Activated CD4-positive, alpha-beta T cell treated with anti-CD3 and anti-CD28 coated beads, Interleukin-2, amount 50 U/mL, for 4 hours (primary cell): ENCODE measurements at regions not wholly inside any gene's neighbourhood (a gene's known extent, or its start where the extent isn't known, plus 50 kb on each side); places are given as distances from the start of the nearest gene placed in this dataset.
"Not testable (repeated sequence)": the region's sequence is repeated elsewhere in the genome, so short reads cannot be mapped to it uniquely, and the experiment has no call there.

Experiments used
- DNase-seq, 2 experiments: peaks; one replicate each; pipeline ENCODE4 v3.0.0-alpha.2; 2020

DNA sequence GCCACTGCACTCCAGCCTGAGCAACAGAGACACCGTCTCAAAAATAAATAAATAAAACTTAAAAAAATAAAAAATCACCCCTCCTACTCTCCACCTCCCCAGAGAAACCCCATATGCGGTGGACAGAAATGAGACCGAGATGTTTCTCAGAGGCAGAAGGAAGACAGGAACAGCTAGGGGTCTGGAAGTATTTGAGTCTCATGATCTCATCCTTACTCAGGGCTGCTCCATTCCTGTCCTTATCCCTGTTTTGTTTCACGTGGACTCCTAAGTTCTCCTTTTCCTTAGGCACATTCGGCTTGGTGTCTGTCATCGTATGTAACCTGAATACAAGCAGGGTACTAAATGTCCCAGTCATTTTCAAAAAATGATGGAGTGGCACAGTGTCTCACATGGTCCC, 76.1 kb downstream of the C9orf50 start:
- no peak for DNase-seq

DNA sequence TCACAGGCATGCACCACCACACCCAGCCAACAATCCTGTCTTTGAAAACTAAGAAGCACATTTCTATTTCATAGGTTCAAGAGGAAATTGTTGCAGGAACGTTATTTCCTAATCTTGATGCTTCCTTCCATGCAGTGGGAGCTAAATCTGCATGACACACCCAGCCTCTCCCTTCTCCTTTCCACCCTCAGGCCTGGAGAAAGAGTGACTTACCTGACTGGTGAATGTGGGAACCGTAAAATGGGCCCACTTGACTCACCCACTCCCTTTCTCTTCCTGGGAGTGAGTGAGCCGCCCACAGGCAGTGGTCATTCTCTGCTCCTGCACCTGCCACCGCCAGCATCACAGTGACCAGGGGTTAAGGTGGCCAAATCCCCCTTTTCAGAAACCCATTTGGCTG, 78.2 kb downstream of the C9orf50 start:
- no peak for DNase-seq

DNA sequence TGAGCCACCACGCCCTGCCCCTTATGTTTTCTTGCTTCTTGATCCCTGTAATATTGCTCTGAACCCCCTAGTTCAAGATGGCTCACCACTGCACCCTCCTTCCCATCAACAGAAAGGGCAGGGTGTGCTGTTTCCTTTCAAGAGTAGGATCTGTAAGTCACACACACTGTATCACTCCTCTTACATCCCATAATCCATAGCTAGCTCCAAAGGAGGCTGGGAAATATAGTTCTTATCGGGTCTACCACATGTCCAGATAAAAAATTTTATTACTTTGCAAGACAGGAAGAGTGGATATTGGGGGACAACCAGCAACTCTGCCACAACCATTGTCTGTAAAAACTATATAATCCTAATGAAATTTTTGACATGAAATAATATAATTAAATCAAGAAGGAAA, 79.6 kb downstream of the C9orf50 start:
- no peak for DNase-seq

DNA sequence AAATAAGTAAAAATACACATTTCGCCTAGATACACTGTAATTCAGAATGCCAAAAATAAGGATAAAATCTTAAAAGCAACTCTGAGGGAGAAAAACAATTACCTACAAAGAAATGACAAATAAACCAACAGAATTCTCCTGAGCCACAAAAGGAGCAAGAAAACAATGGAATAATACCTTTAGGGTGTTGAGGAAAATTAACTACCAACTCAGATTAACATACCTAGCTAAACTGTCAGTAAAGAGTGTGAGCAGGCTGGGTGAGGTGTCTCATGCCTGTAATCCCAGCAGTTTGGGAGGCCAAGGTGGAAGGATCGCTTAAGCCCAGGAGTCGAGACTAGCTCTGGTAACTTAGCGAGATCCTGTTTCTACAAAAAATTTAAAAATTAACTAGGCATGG, 81.5 kb downstream of the C9orf50 start:
- DNase-seq = no peak

DNA sequence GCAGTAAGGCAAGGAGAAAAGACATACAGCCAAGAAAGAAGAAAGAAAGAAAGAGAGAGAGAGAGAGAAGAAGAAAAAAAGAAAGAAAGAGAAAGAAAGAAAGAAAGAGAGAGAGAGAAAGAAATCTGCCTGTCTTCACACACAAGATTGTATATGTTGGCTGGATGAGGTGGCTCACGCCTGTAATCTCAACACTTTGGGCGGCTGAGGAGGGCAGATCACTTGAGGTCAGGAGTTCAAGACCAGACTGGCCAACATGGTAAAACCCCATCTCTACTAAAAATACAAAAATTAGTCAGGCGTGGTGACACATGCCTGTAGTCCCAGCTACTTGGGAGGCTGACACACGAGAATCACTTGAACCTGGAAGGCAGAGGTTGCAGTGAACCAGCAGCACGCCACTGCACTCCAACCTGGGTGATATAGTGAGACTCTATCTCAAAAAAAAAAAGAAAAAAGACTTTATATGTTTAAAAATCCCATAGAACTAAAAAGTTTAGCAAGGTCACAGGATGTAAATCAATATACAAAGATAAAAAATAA, 89.0 kb downstream of the C9orf50 start:
- DNase-seq = not testable (repeated sequence)

DNA sequence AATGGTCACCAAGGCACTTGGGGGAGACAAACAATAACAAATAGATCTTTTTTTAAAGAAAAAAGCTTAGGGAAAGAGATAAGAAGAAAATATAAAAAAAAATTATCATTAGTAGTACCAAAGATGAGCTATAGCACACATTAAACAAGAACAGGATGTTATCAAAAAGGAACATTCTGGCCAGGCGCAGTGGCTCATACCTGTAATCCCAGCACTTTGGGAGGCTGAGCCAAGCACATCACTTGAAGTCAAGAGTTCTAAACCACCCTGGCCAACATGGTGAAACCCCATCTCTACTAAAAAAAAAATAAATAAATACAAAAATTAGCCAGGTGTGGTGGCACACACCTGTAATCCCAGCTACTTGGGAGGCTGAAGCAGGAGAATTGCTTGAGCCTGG, 92.9 kb downstream of the C9orf50 start:
- DNase-seq = not testable (repeated sequence)

DNA sequence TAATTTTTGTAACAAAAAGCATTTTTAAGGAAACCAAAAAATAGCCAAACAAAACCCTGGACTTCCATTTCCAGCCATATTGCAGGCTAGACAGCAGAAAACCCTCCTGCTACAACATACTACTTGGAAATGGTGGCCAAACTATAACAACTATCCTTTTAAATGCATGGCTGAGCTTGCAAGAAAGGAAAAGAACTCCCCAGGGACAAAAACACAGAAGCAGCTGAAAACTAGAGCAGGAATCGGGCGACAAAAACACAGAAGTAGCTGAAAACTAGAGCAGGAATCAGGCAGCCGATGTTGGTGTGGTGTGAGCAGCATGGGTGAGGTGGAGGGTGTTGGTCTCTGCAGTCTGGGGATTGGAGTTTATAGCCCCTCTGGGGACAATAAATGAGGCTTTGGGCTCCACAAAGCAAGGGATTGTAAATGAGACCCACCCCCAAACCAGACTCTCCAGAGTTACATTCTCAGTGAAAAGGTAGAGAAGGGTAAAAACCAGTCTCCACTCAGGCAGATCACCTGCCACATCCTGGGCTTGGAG, 95.2 kb downstream of the C9orf50 start:
- DNase-seq = no peak

DNA sequence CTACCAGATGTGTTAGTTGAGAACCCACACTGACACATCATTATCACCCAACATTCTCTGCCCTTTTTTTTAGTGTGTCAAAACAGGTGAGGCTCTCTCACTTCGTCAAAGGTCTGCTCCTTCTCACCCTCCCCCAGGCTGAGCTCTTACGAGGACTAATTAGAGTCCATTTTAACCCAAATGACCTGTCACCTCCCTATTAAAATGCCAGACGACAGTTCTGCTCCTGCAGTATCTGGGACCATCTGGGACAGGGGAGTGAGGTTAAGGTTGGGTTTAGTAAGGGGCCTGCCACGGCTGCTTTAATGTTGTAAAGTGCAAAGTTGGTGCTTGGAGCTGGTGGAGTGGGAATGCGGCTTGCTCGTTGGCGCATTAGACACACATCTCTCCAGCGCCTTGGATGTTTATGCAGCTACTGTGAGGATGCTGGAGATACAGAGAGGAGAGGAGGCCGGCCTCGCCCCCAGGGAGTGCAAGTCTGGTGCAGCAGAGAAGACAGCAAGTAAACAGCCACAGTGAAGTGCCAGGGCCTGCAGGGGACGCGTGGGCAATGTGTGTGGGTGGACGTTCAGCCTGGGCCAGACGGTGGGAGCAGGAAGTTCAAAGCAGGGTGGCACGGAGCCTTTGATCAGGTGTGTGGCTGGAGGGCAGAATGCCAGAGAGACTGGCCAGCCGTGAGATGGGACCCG, 96.2 kb downstream of the C9orf50 start:
- no peak for DNase-seq

DNA sequence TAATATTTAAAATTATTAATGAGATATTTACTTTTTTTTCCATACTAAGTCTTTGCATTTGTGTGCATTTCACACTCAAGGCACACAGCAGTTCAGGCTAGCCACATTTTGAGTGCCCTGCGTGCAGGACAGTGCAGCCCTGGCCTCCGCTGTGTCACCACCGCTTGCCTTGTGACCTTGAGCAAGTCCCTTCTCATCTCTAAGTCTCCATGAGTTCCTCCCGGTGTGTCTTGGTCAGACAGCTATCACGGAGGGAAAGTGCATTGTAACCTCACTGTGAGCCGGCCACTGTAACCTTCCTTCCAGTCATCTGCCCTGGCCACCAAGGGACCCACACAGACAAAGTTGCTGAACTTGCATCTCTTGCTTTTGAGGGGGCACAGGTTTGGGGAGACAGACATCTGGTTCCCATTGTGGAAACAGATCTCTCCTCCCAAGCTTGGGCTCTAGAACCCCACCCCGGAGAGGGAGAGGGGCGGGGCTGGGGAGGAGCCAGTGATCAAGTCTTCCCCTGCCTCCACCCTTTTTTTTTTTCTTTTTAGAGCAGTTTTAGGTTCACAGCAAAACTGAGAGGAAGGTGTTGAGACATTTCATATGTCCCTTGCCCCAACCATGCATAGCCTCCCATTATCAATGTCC, 96.8 kb downstream of the C9orf50 start:
- DNase-seq = no peak

DNA sequence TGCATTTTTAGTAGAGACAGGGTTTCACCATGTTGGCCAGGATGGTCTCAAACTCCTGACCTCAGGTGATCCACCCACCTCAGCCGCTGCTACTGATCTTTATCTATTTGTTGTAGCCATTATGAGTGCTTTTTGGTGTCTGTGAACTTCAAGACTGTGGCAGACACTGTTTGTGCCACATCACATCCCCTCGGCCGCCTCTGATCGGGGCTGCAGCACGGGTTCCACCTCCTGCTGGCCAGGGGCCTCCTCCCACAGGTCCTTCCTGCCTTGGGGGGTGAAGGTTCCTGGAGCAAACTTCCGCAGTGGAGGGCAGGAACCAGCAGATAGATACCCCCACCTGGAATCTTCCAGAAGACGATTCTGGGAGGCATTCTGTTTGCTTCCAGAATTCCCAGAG, 98.5 kb downstream of the C9orf50 start:
- DNase-seq = no peak

DNA sequence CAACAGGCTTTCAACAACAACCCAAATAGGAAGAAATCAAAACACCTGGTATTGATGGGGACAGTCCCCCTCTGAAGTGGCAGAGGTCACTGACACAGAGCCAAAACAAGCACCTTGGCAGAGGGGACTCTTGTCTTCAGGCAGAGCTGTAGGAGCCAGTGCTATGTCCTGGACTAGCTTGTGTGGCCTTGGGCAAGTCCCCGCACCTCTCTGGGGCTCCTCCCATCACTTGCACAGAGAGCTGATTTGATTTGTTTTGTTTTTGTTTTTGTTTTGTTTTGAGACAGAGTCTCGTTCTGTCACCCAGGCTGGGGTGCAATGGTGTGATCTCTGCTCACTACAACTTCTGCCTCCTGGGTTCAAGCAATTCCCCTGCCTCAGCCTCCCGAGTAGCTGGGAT, 100.8 kb downstream of the C9orf50 start:
- no peak for DNase-seq

DNA sequence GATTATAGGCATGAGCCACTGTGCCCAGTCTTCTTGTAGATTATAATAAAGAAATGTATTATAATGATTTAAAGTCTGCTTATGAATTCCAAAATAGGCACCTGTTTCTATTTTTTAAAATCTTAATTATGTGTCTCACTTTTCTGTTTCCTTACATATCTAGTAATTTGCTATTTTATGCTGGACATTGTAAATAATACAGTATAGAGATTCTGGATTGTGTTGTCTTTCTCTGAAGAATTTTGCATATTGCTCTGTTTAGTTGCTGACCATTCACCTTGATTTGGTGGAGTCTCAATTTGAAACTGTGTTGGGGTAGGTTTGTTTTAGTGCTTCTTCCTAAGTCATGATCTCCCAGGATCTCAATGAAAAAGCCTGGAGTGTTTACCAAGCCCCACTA, 102.8 kb downstream of the C9orf50 start:
- DNase-seq = no peak

DNA sequence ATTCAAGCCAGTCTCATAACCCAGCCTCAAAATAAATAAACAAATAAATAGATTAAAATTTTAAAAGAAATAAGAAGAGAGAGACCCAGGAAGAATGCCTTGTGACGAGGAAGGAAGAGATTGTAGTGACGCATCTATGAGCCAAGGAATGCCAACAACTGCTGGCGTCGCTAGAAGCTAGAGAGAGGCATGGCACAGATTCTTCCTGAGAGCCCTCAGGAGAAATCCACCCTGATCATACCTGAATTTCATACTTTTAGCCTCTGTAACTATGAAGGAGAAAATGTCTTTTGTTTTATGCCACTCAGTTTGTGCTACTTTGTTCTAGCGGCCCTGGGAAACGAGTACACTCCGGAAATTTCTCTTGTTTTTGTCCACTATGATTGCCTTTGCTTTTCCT, 103.9 kb downstream of the C9orf50 start:
- DNase-seq = no peak

DNA sequence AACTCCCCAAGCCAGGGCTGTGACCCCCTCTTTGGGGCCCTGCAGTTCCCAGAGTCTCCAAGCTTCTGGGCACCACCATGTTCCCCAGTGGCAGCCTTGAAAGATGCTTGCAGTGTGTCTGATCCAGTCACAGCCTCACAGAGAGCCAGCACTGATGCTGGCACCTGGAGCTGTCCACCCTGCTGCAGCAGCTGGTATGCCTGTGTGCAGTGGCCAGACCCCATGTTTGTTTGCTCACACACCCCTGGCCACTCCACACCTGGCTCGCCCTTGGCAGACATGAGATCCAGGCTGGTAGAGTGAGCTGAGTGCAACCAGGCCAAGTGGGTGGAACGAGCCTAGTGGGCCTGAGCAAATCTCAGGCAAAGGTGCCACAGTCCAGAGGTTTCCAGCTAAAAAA, 106.0 kb downstream of the C9orf50 start:
- no peak for DNase-seq

DNA sequence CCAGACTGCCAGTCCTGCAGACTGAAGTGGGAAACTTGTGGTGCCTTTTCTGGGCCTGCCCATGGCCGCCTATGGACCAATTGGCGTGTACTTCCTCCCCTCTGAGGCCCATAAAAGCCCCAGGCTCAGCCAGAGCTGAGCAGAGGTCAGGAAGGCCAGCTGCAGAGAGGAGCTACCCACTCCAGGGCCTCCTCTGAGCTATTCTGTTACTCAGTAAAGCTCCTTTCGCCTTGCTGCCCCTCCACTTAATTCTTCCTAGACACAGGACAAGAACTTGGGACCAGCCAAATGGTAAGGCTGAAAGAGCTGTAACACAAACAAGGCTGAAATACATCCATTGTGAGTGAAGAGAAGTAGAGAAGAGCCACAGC, 106.4 kb downstream of the C9orf50 start:
- DNase-seq = no peak

DNA sequence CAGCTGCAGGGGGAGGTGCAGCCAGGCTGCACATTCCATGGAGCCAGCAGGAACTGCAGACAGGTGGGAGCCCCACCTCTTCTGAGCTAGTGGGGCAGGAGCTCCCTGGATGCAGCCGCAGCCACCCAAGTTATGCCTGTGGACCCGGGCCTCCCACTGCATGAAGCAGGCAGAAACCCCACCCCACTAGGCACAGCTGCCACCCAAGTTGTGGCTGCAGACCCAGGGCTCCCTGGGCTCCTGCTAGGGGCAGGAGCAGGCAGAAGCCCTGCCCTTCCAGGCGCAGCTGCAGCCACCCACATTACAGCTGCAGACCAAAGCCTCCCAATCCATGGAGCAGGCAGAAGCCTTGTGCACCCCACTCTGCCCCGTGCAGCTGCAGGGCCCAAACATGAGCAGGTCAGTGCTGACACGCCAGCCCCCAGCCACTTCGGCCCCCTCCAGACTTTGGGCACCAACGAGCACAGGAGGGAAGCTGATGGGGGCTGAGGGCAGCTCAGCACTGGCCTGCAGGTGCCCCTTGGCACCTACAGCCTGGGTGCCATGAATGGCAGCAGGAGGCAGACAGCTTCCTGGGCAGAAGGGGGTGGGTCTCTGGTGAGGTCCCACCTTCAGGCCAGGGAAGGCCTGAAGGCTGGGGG, 106.9 kb downstream of the C9orf50 start:
- DNase-seq = no peak

DNA sequence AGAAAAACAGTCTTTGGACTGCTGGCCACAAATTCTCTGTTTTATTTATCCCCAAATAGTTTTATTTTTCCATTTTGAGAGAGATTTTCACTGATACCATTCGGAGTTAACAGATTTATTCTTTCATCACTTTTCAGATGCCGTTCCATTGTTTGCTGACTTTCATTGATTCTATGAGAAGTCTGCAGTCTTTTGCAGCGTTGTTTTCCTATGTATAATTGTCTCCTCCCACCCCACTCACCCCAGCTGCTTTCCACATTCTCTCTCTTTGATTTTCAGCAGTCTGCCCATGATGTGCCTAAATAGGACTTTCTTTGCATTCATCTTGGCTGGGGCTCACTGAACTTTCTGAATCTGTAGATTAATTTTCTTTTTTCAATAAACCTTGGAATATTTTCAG, 107.6 kb downstream of the C9orf50 start:
- DNase-seq = no peak

DNA sequence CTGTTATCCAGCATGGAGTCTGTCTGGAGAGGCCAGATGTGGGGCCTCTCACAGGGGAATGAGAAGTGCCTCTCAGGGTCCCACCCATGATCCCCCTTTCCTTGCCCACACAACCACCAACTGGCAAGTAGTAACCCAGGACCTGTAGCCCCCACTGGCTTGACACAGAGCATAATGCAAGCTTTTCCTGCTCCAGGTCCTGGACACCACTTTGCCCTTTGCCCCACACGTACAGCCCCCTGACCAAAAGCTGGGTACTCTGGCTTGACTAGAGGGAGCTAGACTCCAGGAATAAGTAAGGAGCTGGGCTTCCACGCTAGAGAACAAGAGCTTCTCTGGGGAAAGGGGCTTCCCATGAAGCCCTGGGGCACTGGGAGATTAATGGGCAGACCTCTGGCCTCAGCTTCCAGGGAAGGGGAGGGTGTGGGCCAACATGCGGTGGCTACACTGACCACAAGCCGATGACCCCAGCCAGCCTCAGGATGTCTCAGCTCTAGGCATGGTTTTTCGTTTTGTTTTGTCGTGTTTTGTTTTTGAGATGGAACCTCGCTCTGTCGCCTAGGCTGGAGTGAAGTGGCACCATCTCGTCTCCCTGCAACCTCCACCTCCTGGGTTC, 109.5 kb downstream of the C9orf50 start:
- no peak for DNase-seq

DNA sequence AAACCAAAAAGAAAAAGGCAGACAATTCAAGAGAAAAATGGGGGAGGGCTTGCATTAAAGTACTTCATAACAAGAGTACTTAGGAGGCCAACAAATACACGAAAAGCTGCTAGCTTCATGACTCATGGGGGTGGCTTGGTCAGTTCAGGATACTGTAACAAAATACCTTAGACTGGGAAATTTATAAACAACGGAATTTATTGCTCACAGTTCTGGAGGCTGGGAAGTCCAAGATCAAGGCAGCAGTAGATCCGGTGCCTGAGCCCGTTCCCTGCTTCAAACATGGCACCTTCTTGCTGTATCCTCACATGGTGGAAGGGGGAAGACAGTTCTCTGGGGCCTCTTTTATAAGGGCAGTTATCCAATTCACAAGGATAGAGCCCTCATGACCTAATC, 111.4 kb downstream of the C9orf50 start:
- DNase-seq = no peak

DNA sequence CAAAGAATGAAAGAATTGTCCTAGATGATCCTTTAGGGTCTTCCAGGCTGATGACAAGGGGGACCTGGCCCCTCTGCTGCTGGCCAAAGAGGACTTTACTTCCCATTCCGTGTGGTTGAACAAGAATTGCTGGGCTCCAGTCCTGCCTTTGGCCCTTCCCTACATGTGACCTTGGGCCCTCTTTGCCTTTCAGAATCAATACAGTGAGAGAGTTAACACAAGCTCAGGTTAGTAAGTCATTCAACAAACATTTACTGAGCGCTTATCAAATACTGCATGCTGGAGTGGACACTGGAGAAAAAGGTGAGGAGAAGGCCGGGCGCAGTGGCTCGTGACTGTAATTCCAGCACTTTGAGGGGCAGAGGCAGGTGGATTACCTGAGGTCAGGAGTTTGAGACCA, 113.1 kb downstream of the C9orf50 start:
- no peak for DNase-seq

DNA sequence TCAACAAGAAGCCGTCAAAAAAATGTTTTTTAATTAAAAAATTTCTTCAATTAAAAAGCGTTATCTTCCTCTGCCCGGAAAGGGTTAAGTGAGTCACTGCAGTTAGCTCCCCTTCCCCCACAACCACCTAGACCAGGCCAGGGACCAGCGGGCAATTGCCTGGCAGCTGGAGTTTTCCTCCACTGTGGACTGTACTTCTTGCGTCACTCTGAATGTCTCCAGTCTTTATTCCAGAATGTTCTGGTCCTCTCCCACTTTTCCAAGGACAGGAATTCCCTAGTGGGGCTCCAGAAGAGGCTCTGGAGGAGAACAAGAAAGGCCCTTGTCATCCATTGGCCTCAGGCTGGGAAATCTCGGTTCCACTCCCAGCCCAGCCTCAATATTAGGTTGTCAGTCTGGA, 114.0 kb downstream of the C9orf50 start:
- no peak for DNase-seq

DNA sequence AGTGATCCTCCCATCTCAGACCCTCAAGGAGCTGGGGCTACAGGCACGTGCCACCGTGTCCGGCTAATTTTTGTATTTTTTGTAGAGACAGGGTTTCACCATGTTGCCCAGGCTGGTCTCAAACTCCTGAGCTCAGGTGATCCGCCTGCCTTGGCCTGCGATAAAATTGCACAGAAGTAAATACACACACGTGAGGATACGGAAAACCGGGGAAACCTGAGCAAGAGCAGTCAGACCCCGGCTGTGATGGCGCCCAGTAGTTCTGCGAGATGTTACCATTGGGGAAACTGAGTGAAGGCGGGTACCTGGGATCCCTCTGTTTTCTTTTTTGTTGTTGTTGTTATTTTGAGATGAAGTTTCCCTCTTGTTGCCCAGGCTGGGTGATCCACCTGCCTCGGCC, 114.9 kb downstream of the C9orf50 start:
- DNase-seq = no peak

DNA sequence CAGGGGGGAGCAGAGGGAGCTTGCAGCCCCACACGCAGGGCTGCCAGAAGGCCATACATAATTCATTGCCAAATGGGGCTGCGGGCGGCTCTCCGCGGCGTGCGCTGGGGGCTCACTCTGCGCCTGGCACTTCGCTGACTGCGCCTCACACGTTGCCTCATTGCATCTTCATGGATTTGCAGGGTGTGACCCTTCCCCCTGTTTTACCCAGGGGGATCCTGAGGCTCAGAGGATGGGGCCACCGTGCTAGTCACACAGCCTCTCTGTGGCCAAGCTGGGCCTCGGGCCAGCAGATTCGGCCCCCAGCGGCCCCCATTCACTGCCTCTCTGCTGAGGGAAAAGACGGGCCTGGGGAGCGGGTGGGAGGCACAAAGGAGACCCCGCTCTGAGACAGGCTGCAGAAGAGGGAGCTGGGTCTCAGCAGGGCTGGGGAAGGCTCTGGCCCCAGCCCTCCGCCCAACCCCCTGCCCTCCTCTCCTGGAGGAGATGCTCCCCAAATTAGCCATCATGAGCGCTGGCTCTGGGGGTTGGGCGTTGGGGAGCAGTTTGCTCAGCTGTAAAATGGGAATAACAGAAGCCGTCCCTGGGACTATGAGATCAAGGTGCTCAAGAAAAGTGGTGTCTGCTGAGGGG, 115.5 kb downstream of the C9orf50 start:
- DNase-seq = no peak
